ENCODE measurements at regions not wholly inside any gene's neighbourhood (a gene's known extent, or its start where the extent isn't known, plus 50 kb on each side); places are given as distances from the start of the nearest gene placed in this dataset.

DNA sequence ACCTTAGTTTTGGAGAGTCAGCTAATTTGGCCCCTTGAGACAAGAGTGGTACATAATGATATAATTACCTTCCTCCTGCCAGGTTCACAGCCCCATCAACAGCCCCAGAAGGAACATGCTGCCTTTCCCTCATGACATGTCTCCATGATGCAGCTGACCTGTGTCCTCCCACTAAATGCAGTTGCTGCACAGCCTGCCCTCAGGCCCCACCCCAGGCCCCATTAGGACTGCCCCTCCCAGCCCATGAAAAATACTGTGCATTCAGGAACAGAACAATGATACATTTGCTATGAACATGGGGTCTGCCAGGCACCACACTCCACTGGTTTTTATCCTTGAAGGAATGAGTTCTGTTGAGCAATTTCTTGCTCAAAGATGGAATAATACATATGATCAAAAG lies 176.4 kb downstream of the C5orf15 start:
- Histone ChIP-seq H2BK15ac (ENCODE audit: low read length) (no peak overlapping the region), H3K18ac (ENCODE audit: extremely low read depth, low read length) (no peak overlapping the region)

More for the DNA sequence above, 176.4 kb downstream of the C5orf15 start:
- no peak overlapping the region for H3K27ac ChIP-seq (ENCODE audit: low read depth, low read length)
- H2AK5ac ChIP-seq (ENCODE audit: low read depth, low read length) = no peak overlapping the region
- H4K5ac ChIP-seq (ENCODE audit: insufficient read length, low read depth, low read length) = no peak overlapping the region
- H3K9me3 ChIP-seq (ENCODE audit: insufficient read depth in 2 of 2, low read depth in 1 of 2, low read length in 1 of 2) = no peaks in the 10 kb centered on the region
- CTCF ChIA-PET (ENCODE audit: partially characterized antibody) = interaction anchor here (1.3 to 2.5 kb wide), 3 partner anchors 10 to 76 kb away, joined by 3 to 16 read pairs (median 5); no protein-coding TSS in a partner anchor
- H3K4ac ChIP-seq (replicated peaks; ENCODE audit: insufficient read length, low read depth, low read length) = no peak overlapping the region
- no peak overlapping the region for H4K8ac ChIP-seq (ENCODE audit: extremely low read depth, insufficient read depth, low read length)
- no peaks in the 10 kb centered on the region for H4K20me1 ChIP-seq (replicated peaks in 1 of 2; ENCODE audit: control insufficient read depth in 1 of 2, insufficient read depth in 2 of 2, low read length in 2 of 2)
- DNase-seq (ENCODE audit: low read depth in 1 of 2, low spot score in 2 of 2) = no peak
- H2BK5ac ChIP-seq (ENCODE audit: low read depth, low read length) = no peak overlapping the region
- H2BK12ac ChIP-seq (ENCODE audit: low read depth, low read length) = no peak overlapping the region
- no peaks in the 10 kb centered on the region for H3K79me2 ChIP-seq (ENCODE audit: control insufficient read depth in 1 of 2, insufficient read depth in 2 of 2, low read length in 2 of 2)
- H2BK20ac ChIP-seq (ENCODE audit: low read length) = no peak overlapping the region
- peaks cover 0 to 8% (median 3%) of the 10 kb centered on the region in 4 experiments; a peak in 4 of 7 replicates for H3K4me1 ChIP-seq (replicated peaks in 1 of 4; ENCODE audit: control insufficient read depth in 3 of 4, insufficient read depth in 4 of 4, low read length in 3 of 4)
- H3K36me3 ChIP-seq (ENCODE audit: control insufficient read depth in 2 of 4, insufficient read depth in 4 of 4, low read length in 3 of 4) = no peaks in the 10 kb centered on the region
- no peak overlapping the region for H4K91ac ChIP-seq (replicated peaks; ENCODE audit: insufficient read length, low read length)
- H2AFZ ChIP-seq (ENCODE audit: low read length) = no peak overlapping the region
- H2BK120ac ChIP-seq (replicated peaks; ENCODE audit: low read depth, low read length) = no peak overlapping the region
- H3K23ac ChIP-seq (ENCODE audit: insufficient read length) = no peak overlapping the region
- no peak overlapping the region for H3K56ac ChIP-seq (replicated peaks; ENCODE audit: insufficient read length, low read depth, low read length)
- POLR2A ChIA-PET (ENCODE audit: partially characterized antibody) = no interaction called here
- no peak for FAIRE-seq
- TF ChIP-seq RXRA (IDR thresholded peaks at IDR 0.05; ENCODE audit: insufficient read depth, low read depth, low read length) (no peak), RNF2 (IDR thresholded peaks at IDR 0.05; ENCODE audit: borderline replicate concordance, low read depth, low read length, missing control alignments, poor library complexity, severe bottlenecking) (no peak), FOSL1 (IDR thresholded peaks at IDR 0.05; ENCODE audit: insufficient read depth, low read depth, low read length) (no peak), SP2 (IDR thresholded peaks at IDR 0.05; ENCODE audit: low read length) (no peak), SP1 (IDR thresholded peaks at IDR 0.05; ENCODE audit: low read depth, low read length) (no peak), TEAD4 (IDR thresholded peaks at IDR 0.05; ENCODE audit: low read depth, low read length) (no peak), POU5F1 (IDR thresholded peaks at IDR 0.05; ENCODE audit: low read depth, low read length) (no peak), JUND (IDR thresholded peaks at IDR 0.05; ENCODE audit: low read length) (no peak), BCL11A (IDR thresholded peaks at IDR 0.05; ENCODE audit: low read depth in 2 of 2, low read length in 2 of 2) (no peak), CBX8 (IDR thresholded peaks at IDR 0.05; ENCODE audit: borderline replicate concordance, low read depth, low read length) (no peak)
- H3K79me1 ChIP-seq (ENCODE audit: low read depth, low read length) = no peaks in the 10 kb centered on the region
- no peak overlapping the region for H3K4me2 ChIP-seq (ENCODE audit: insufficient read depth in 1 of 2, low read depth in 2 of 2, low read length in 2 of 2)
- no peak overlapping the region for H3K9ac ChIP-seq (replicated peaks in 1 of 4; ENCODE audit: extremely low read depth in 1 of 4, low read depth in 3 of 4, low read length in 3 of 4)
- no peak overlapping the region for H3K14ac ChIP-seq (ENCODE audit: insufficient read length)
- H3K27me3 ChIP-seq (replicated peaks in 1 of 4; ENCODE audit: control insufficient read depth in 3 of 4, extremely low read depth in 1 of 4, insufficient read depth in 3 of 4, low read length in 3 of 4) = peaks cover 0 to 4% (median 2%) of the 10 kb centered on the region in 4 experiments; a peak in 2 of 7 replicates
- H3K4me3 ChIP-seq (ENCODE audit: extremely low read depth in 1 of 4, insufficient read depth in 2 of 4, low read depth in 3 of 4, low read length in 4 of 4) = no peak overlapping the region
- no peaks in the 10 kb centered on the region; the same call in 1 of the 2 replicates for H3K23me2 ChIP-seq (ENCODE audit: low read depth, low read length)
